Body of pancreas (tissue), 4 donors: ENCODE measurements at regions not wholly inside any gene's neighbourhood (a gene's known extent, or its start where the extent isn't known, plus 50 kb on each side); places are given as distances from the start of the nearest gene placed in this dataset.

Source experiments
- ATAC-seq: fragments of 150-250 bp; one replicate; pipeline ENCODE4 v1.9.1; 2016
- DNase-seq, 4 donors: peaks; one replicate each; pipeline ENCODE4 v3.0.0-alpha.2; 2019
- H3K27ac ChIP-seq, 4 donors: fragments of 200-600 bp; sonication (generic); 1 replicate in 3 of 4; 2 replicates in 1 of 4; pipeline versions ENCODE4 v1.5.1 to v1.6.1; 2016 to 2019; ENCODE audit warnings: mild to moderate bottlenecking in 1 of 4, mixed read lengths in 1 of 4, moderate library complexity in 1 of 4
- H3K27me3 ChIP-seq, 2 donors: fragments of 200-600 bp; sonication (generic); one replicate each; pipeline ENCODE4 v1.6.0; 2016; ENCODE audit warnings: mild to moderate bottlenecking in 1 of 2
- H3K36me3 ChIP-seq, 2 donors: fragments of 200-600 bp; sonication (generic); replicated peaks in 1 of 2; 2 replicates each; pipeline ENCODE4 v1.5.1; 2016; ENCODE audit warnings: low read depth in 2 of 2; ENCODE audit not compliant: insufficient read depth in 1 of 2
- H3K4me1 ChIP-seq: fragments of 200-600 bp; sonication (generic); one replicate; pipeline ENCODE4 v1.6.0; 2016
- H3K4me3 ChIP-seq, 2 donors: fragments of 200-600 bp; sonication (generic); 1 replicate in 1 of 2; 2 replicates in 1 of 2; pipeline ENCODE4 v1.5.1; 2016 to 2019
- H3K9me3 ChIP-seq, 3 donors: fragments of 200-600 bp; sonication (generic); 1 replicate in 2 of 3; 2 replicates in 1 of 3; pipeline ENCODE4 v1.5.1; 2016
- CTCF ChIP-seq, 7 experiments: fragments of 450-650 bp in 4 of 7; fragments of 200-600 bp in 3 of 7; sonication (generic) in 3 of 7; IDR thresholded peaks; one replicate each; pipeline ENCODE4 v1.5.1; 2016 to 2019; ENCODE audit warnings: antibody characterized with exemption in 7 of 7
- POLR2A ChIP-seq, 3 donors: fragments of 450-650 bp; IDR thresholded peaks; one replicate each; pipeline ENCODE4 v1.6.1; 2016; ENCODE audit warnings: antibody characterized with exemption in 3 of 3, mild to moderate bottlenecking in 2 of 3
- WGBS, 2 donors: methylation state at CpG; one replicate each; pipeline ENCODE4 v1.1.5; 2017; 5-methylcytosine and 5-hydroxymethylcytosine counted together
- intact Hi-C: fragments of 100-400 bp; cut with DNase I; formaldehyde crosslinking; loops from one replicate; pipeline ENCODE4 v1.15.1; 2023

GRCh38 chr5:107794741-107795140 is 124.0 kb upstream of the EFNA5 start:
- intact Hi-C loops, result no loop called here
- DNase-seq (peak in 1 of 4 donors; percentile 15), ATAC-seq (no peak)
- Histone ChIP-seq H3K27ac (no peak overlapping the region), H3K36me3 (no peaks in the 10 kb centered on the region), H3K4me1 (no peaks in the 10 kb centered on the region), H3K27me3 (no peaks in the 10 kb centered on the region), H3K9me3 (no peaks in the 10 kb centered on the region), H3K4me3 (no peak overlapping the region)
- no peak for TF ChIP-seq POLR2A (IDR thresholded peaks at IDR 0.05)
- no peak for TF ChIP-seq CTCF (IDR thresholded peaks at IDR 0.05)
- 57 to 64% methylated on average over 3 of the region's 3 CpGs for WGBS, 2 donors

- DNase-seq, result no peak
- no peak overlapping the region for H3K27ac ChIP-seq
- no peak overlapping the region for H3K4me3 ChIP-seq
- no peak for ATAC-seq
- TF ChIP-seq POLR2A (IDR thresholded peaks at IDR 0.05) (no peak), CTCF (IDR thresholded peaks at IDR 0.05) (no peak)
- H3K9me3 ChIP-seq, result no peaks in the 10 kb centered on the region
- H3K36me3 ChIP-seq, result no peaks in the 10 kb centered on the region
- H3K4me1 ChIP-seq, result no peaks in the 10 kb centered on the region
- no peaks in the 10 kb centered on the region for H3K27me3 ChIP-seq
- intact Hi-C loops, result no loop called here
Observed at GRCh38 chr5:107792940-107793339, 122.2 kb upstream of the EFNA5 start.

- ATAC-seq, result no peak
Observed at GRCh38 chr5:107790671-107791070, 119.9 kb upstream of the EFNA5 start.

GRCh38 chr5:107786424-107786823 is 115.7 kb upstream of the EFNA5 start:
- no peak for ATAC-seq
- intact Hi-C loops, result no loop called here

More at GRCh38 chr5:107790671-107791070, 119.9 kb upstream of the EFNA5 start:
- Histone ChIP-seq H3K4me1 (no peaks in the 10 kb centered on the region), H3K9me3 (no peaks in the 10 kb centered on the region), H3K36me3 (no peaks in the 10 kb centered on the region), H3K27ac (no peak overlapping the region), H3K27me3 (no peaks in the 10 kb centered on the region), H3K4me3 (no peak overlapping the region)
- no peak for TF ChIP-seq CTCF (IDR thresholded peaks at IDR 0.05)
- no peak for TF ChIP-seq POLR2A (IDR thresholded peaks at IDR 0.05)
- intact Hi-C loops, result no loop called here
- WGBS, 2 donors, result 72 to 91% methylated on average over 4 of the region's 4 CpGs
- no peak for DNase-seq

More at GRCh38 chr5:107786424-107786823, 115.7 kb upstream of the EFNA5 start:
- WGBS, 2 donors, result 90 to 94% methylated on average over 1 of the region's 1 CpG
- no peak for TF ChIP-seq CTCF (IDR thresholded peaks at IDR 0.05)
- no peak for TF ChIP-seq POLR2A (IDR thresholded peaks at IDR 0.05)
- Histone ChIP-seq H3K4me1 (peaks cover 6% of the 10 kb centered on the region), H3K27me3 (no peaks in the 10 kb centered on the region), H3K9me3 (no peaks in the 10 kb centered on the region), H3K27ac (no peak overlapping the region), H3K36me3 (no peaks in the 10 kb centered on the region), H3K4me3 (no peak overlapping the region)
- DNase-seq, result no peak
